HepG2 (cell line): ENCODE measurements at regions not wholly inside any gene's neighbourhood (a gene's known extent, or its start where the extent isn't known, plus 50 kb on each side); places are given as distances from the start of the nearest gene placed in this dataset.
"Not testable (repeated sequence)": the region's sequence is repeated elsewhere in the genome, so short reads cannot be mapped to it uniquely, and the experiment has no call there.

Experiments
- BHLHE40 ChIP-seq: IDR thresholded peaks from 2 replicates; pipeline ENCODE4 v1.6.1; 2011; ENCODE audit warnings: low read length, improper control_type of control experiment
- CTCF ChIP-seq: sonication (generic); formaldehyde crosslinking; IDR thresholded peaks from 2 replicates; pipeline ENCODE4 v1.5.0; 2020; ENCODE audit warnings: mild to moderate bottlenecking, missing genetic modification reagents, moderate library complexity
- EZH2 ChIP-seq: conservative IDR thresholded peaks from 2 replicates; pipeline ENCODE4 v1.6.1; 2012; ENCODE audit warnings: mild to moderate bottlenecking, low read depth, low read length, moderate library complexity
- FOXJ3 ChIP-seq: sonication (generic); formaldehyde crosslinking; IDR thresholded peaks from 2 replicates; pipeline ENCODE4 v1.4.0; 2020; ENCODE audit warnings: missing genetic modification reagents, mild to moderate bottlenecking, borderline replicate concordance
- KLF16 ChIP-seq, 2 experiments: sonication (generic) in 1 of 2; formaldehyde crosslinking in 1 of 2; IDR thresholded peaks; 2 replicates each; pipeline versions ENCODE4 v1.6.1 to v1.8.0; 2016 to 2023; ENCODE audit warnings: missing genetic modification reagents in 2 of 2, missing compliant biosample characterization in 1 of 2
- POLR2A ChIP-seq, 2 experiments: IDR thresholded peaks; 2 replicates each; pipeline ENCODE4 v1.6.1; 2011; ENCODE audit warnings: low read depth in 2 of 2, low read length in 2 of 2, mild to moderate bottlenecking in 1 of 2, moderate library complexity in 1 of 2; ENCODE audit not compliant: insufficient read depth in 1 of 2
- POLR2AphosphoS5 ChIP-seq: IDR thresholded peaks from 2 replicates; pipeline ENCODE4 v1.6.1; 2012; ENCODE audit warnings: low read depth, low read length
- ZNF18 ChIP-seq: sonication (generic); formaldehyde crosslinking; IDR thresholded peaks from 2 replicates; pipeline ENCODE4 v1.8.0; 2022; ENCODE audit warnings: mild to moderate bottlenecking, missing genetic modification reagents; ENCODE audit not compliant: insufficient replicate concordance
- ZNF615 ChIP-seq: sonication (generic); formaldehyde crosslinking; IDR thresholded peaks from 2 replicates; pipeline ENCODE4 v1.5.0; 2020; ENCODE audit warnings: mild to moderate bottlenecking, missing genetic modification reagents, borderline replicate concordance
- ZNF724P ChIP-seq: sonication (generic); formaldehyde crosslinking; IDR thresholded peaks from 2 replicates; pipeline ENCODE4 v1.8.0; 2022; ENCODE audit warnings: missing genetic modification reagents, borderline replicate concordance

- TF ChIP-seq EZH2; KLF16 (CRISPR knock-in tag; IDR thresholded peaks at IDR 0.05); ZNF18 (CRISPR knock-in tag); ZNF724P (CRISPR knock-in tag); CTCF (CRISPR knock-in tag); POLR2AphosphoS5; POLR2A (IDR thresholded peaks at IDR 0.05; ENCODE audit: insufficient read depth in 1 of 2, low read depth in 2 of 2, low read length in 2 of 2); ZNF615 (CRISPR knock-in tag); FOXJ3 (CRISPR knock-in tag); BHLHE40: not testable (repeated sequence)
Measured at GRCh38 chr7:76723928-76724327, 96.8 kb upstream of the POMZP3 start.
